Right lobe of liver (tissue), 6 donors: ENCODE measurements at regions not wholly inside any gene's neighbourhood (a gene's known extent, or its start where the extent isn't known, plus 50 kb on each side); places are given as distances from the start of the nearest gene placed in this dataset.

Experiments used
- ATAC-seq, 4 donors: fragments of 200-7000 bp; cut with Tn5 transposase; one replicate each; pipeline ENCODE4 v1.9.1; 2020; ENCODE audit warnings: mild to moderate bottlenecking in 4 of 4, moderate library complexity in 4 of 4
- DNase-seq, 3 donors: peaks; one replicate each; pipeline ENCODE4 v3.0.0-alpha.2; 2020
- H3K27ac ChIP-seq, 3 donors: fragments of 200-600 bp; one replicate each; pipeline ENCODE4 v1.8.0; 2022
- H3K27me3 ChIP-seq, 2 donors: fragments of 200-600 bp; one replicate each; pipeline ENCODE4 v1.8.0; 2022
- H3K36me3 ChIP-seq, 4 donors: fragments of 200-600 bp; sonication (generic) in 1 of 4; one replicate each; pipeline versions ENCODE4 v1.5.1 to v1.8.0; 2017 to 2022; ENCODE audit warnings: control low read depth in 1 of 4
- H3K4me1 ChIP-seq, 4 donors: fragments of 200-600 bp; sonication (generic) in 1 of 4; one replicate each; pipeline versions ENCODE4 v1.5.1 to v1.8.0; 2017 to 2022; ENCODE audit warnings: control low read depth in 1 of 4
- H3K4me3 ChIP-seq, 3 donors: fragments of 200-600 bp; one replicate each; pipeline ENCODE4 v1.8.0; 2022
- H3K9me3 ChIP-seq, 4 donors: fragments of 200-600 bp; sonication (generic) in 1 of 4; one replicate each; pipeline versions ENCODE4 v1.5.1 to v1.8.0; 2017 to 2022; ENCODE audit warnings: control low read depth in 1 of 4
- POLR2A ChIP-seq: fragments of 450-650 bp; IDR thresholded peaks from one replicate; pipeline ENCODE4 v1.6.1; 2017; ENCODE audit warnings: antibody characterized with exemption, mild to moderate bottlenecking
- WGBS: methylation state at CpG from one replicate; pipeline ENCODE4 v1.1.6; 2018; ENCODE audit warnings: low coverage, low lambda C conversion rate; ENCODE audit not compliant: insufficient coverage; ENCODE audit errors: missing lambda C conversion rate; 5-methylcytosine and 5-hydroxymethylcytosine counted together
- intact Hi-C, 2 donors: fragments of 100-400 bp; cut with DNase I; formaldehyde crosslinking; loops; one replicate each; pipeline versions ENCODE4 v1.11.2 to v1.14.1; 2022
- TF ChIP-seq, protein P1 (sequence below), 4 donors: fragments of 200-600 bp in 3 of 4; fragments of 450-650 bp in 1 of 4; IDR thresholded peaks; one replicate each; pipeline versions ENCODE4 v1.5.1 to v1.8.0; 2016 to 2022; ENCODE audit warnings: antibody characterized with exemption in 4 of 4, mild to moderate bottlenecking in 2 of 4
- donor health status: DM: no; HTN: yes; CAD: no.
- donor health status: DM: no; HTN: no; CAD: no.
- donor health status: DM: no; HTN: no; CAD: no.
- donor health status: DM: no; HTN: yes; CAD: no.
- donor health status: DM: no; HTN: yes; CAD: no.

DNA sequence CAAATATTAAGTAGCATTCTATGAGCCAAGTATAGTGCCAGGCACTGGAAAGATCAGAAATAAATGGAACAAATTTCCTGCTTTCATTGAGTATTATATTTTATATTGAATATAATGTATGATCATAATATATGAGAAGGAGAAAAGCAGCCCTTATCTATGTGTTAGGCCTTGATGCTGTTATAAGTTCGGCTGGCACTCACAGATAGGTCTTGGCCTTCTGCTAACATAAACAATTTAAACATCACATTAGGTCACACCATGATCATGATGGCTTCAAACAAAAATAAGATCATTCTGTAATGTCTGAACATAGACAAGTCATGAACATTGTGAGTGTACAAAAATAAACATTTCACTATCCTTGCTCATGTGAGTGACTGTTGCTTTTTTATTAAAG lies 584.0 kb upstream of the ZNF385D start:
- 29% methylated on average over 1 of the region's 1 CpG for WGBS
- Histone ChIP-seq H3K27me3 (no peaks in the 10 kb centered on the region), H3K36me3 (no peaks in the 10 kb centered on the region), H3K4me1 (no peaks in the 10 kb centered on the region), H3K4me3 (no peak overlapping the region), H3K27ac (no peak overlapping the region), H3K9me3 (peaks cover 0 to 3% (median 0%) of the 10 kb centered on the region in 4 donors)
- no peak for ATAC-seq
- intact Hi-C loops: no loop called here
- DNase-seq: no peak
- TF ChIP-seq, protein P1, sequence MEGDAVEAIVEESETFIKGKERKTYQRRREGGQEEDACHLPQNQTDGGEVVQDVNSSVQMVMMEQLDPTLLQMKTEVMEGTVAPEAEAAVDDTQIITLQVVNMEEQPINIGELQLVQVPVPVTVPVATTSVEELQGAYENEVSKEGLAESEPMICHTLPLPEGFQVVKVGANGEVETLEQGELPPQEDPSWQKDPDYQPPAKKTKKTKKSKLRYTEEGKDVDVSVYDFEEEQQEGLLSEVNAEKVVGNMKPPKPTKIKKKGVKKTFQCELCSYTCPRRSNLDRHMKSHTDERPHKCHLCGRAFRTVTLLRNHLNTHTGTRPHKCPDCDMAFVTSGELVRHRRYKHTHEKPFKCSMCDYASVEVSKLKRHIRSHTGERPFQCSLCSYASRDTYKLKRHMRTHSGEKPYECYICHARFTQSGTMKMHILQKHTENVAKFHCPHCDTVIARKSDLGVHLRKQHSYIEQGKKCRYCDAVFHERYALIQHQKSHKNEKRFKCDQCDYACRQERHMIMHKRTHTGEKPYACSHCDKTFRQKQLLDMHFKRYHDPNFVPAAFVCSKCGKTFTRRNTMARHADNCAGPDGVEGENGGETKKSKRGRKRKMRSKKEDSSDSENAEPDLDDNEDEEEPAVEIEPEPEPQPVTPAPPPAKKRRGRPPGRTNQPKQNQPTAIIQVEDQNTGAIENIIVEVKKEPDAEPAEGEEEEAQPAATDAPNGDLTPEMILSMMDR (IDR thresholded peaks at IDR 0.05): no peak
- no peak for TF ChIP-seq POLR2A

DNA sequence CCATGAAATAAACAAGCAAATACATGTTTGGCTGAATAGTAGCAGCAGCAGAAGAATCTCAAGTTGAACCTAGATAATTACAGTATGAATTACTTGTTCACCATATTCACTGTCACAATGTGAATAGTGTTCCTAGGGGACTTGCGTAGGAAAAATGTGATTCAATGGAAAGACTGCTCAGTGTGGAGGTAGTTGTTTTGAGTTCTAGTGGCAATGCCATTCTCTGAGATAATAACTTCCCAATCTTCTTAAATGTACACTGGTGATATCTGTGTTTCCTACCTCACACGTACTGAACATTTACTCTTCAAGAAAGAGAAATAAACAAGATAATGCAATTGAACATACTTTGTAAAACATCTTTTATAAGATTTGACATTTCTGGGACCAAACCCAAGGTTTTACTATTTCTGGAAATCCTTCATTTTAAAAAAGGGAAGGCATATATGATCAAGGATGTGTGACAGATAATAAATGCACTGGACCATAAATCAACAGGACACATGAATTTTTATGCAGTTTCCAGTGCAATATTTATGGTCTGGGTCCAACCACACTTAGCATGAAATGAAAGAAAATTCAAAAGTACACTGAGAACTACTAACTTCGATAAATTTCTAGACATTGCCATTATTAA lies 598.3 kb upstream of the ZNF385D start:
- intact Hi-C loops: no loop called here
- H3K36me3 ChIP-seq: no peaks in the 10 kb centered on the region
- 46% methylated on average over 3 of the region's 3 CpGs for WGBS
- no peaks in the 10 kb centered on the region for H3K27me3 ChIP-seq
- H3K4me3 ChIP-seq: no peak overlapping the region
- no peaks in the 10 kb centered on the region for H3K4me1 ChIP-seq
- no peak for ATAC-seq
- TF ChIP-seq, protein P1 (IDR thresholded peaks at IDR 0.05): no peak
- no peak for TF ChIP-seq POLR2A
- no peak overlapping the region for H3K27ac ChIP-seq
- H3K9me3 ChIP-seq: no peaks in the 10 kb centered on the region
- no peak for DNase-seq

DNA sequence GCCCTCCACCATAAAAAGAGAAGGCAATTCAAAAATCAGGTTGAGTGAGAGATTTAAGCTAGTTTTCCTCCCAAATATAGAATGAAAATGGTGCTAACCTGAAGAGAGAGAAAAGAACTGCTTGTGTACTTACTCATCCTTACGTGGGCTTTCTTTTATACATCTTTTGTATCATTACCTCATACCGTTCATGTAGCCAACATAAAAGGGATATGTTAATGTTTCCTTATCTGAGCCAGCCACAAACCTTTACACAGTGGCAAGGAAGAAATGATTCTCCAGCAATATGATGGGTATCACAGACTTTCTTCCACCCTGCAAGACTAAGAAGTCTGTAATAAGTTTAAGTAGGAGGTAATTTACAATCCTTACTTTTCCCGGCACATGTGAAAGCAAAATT lies 600.8 kb upstream of the ZNF385D start:
- H3K4me3 ChIP-seq: no peak overlapping the region
- H3K27me3 ChIP-seq: no peaks in the 10 kb centered on the region
- ATAC-seq: no peak
- DNase-seq: no peak
- H3K9me3 ChIP-seq: no peaks in the 10 kb centered on the region
- H3K36me3 ChIP-seq: no peaks in the 10 kb centered on the region
- no peak overlapping the region for H3K27ac ChIP-seq
- 42% methylated on average over 3 of the region's 3 CpGs for WGBS
- TF ChIP-seq, protein P1 (IDR thresholded peaks at IDR 0.05): no peak
- no peak for TF ChIP-seq POLR2A
- no peaks in the 10 kb centered on the region for H3K4me1 ChIP-seq
- intact Hi-C loops: no loop called here

DNA sequence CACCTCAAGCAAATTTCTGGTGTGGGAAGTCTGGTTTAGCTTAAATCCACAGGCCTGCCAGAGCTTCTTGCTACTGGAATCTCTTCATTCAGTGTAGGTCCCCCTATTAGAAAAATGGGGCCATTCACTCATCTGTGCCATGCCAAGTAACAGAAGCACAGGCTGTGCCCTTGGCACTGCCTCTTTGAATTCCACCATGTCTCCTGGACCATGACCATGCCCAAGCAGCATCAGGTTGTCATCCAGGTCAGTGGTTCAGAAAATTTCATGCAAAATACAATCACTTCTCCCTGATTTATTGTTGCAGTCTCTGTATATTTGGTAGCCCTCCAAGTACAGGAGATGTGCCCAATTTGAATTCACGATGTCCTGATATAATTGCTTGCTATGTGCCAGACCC lies 602.1 kb upstream of the ZNF385D start:
- H3K9me3 ChIP-seq: no peaks in the 10 kb centered on the region
- intact Hi-C loops: no loop called here
- H3K4me3 ChIP-seq: no peak overlapping the region
- DNase-seq (no peak), ATAC-seq (no peak)
- no peaks in the 10 kb centered on the region for H3K27me3 ChIP-seq
- no CpG with 5 or more reads among the region's 1 CpG for WGBS
- H3K4me1 ChIP-seq: no peaks in the 10 kb centered on the region
- no peak for TF ChIP-seq POLR2A
- TF ChIP-seq, protein P1 (IDR thresholded peaks at IDR 0.05): no peak
- no peaks in the 10 kb centered on the region for H3K36me3 ChIP-seq
- no peak overlapping the region for H3K27ac ChIP-seq

DNA sequence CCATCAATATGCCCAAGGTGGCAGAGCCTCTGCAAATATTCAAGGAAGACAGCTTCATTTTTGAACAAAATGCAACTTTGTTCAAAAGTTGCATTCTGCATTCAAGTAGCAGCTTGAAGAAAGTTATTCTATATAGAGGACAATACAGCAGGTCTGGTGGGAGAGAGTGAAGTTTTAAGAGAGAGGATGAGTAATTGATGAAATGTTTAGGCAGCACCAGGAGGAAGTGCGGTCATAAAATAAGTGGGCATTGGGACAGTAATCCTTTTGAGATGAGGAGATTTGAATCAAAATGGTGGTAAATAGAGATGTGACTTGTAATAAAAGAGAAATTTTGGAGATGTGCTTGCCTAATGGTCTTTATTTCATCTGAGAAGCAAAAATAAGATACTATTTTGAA lies 607.3 kb upstream of the ZNF385D start:
- DNase-seq: no peak
- Histone ChIP-seq H3K9me3 (no peaks in the 10 kb centered on the region), H3K4me3 (no peak overlapping the region), H3K27ac (no peak overlapping the region), H3K36me3 (no peaks in the 10 kb centered on the region), H3K4me1 (no peaks in the 10 kb centered on the region), H3K27me3 (no peaks in the 10 kb centered on the region)
- no peak for TF ChIP-seq POLR2A
- TF ChIP-seq, protein P1 (IDR thresholded peaks at IDR 0.05): no peak
- 70% methylated on average over 1 of the region's 1 CpG for WGBS
- no peak for ATAC-seq
- intact Hi-C loops: no loop called here
